GM19395 (cell line): ENCODE measurements at regions not wholly inside any gene's neighbourhood (a gene's known extent, or its start where the extent isn't known, plus 50 kb on each side); places are given as distances from the start of the nearest gene placed in this dataset.
A peak's percentile ranks its signal among the peaks of the same experiment; 100 is the strongest.
"Not testable (repeated sequence)": the region's sequence is repeated elsewhere in the genome, so short reads cannot be mapped to it uniquely, and the experiment has no call there.

Experiments used
- ATAC-seq: cut with Tn5 transposase; IDR thresholded peaks from one replicate; pipeline ENCODE4 v1.9.1; 2021; ENCODE audit warnings: mild to moderate bottlenecking, moderate library complexity; ENCODE audit not compliant: unreplicated experiment

DNA sequence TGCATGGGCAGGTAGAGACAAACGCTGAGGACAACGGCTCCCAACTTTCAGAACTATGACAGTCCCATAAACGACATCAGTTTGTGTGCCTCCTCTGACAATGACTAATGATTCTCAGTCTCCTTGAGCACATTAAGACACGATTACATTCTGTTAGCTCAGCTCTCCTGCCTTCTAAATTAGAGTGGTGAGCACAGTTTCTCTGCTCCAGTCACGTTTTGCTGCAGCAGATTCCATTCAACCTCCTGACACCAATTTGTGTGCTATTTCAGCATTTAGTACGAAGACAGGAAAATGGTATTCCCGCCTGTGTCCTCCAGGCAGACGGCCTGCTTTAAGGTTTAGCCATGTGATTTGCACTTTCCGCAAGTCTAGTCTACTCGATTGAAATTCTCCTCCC, 458.4 kb upstream of the CFAP20DC start:
- ATAC-seq, result no peak

DNA sequence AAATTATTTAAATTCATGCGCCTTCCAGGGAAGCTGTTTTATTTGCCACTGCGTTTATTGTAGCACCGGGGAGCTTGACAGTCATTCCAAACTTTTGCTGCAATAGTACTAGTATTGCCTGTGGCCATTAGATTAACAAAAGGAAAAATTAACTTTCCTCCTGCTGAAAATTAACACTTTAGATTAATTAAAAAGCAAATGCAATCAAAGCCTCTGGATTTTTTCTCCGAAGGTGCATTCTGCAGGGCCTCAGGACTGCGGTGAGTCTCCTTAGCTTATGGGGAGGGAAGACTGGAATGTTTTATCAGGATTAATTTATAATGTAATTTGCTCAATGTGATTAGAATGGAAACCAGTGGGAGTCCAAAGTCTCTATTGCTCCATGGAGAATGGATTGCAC, 456.4 kb upstream of the CFAP20DC start:
- no peak for ATAC-seq

DNA sequence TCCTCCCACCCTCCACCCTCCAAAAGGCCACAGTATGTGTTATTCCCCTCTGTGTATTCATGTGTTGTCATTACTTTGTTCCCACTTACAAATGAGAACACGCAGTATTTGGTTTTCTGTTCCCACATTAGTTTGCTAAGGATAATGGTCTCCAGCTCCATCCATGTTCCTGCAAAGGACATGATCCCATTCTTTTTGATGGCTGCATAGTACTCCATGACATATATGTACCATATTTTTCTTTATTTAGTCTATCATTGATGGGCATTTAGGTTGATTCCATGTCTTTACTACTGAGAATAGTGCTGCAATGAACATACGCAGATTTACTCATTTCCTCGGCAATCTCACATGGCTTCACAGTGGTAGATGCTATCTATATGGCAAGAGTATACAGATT, 453.6 kb upstream of the CFAP20DC start:
- no peak for ATAC-seq

DNA sequence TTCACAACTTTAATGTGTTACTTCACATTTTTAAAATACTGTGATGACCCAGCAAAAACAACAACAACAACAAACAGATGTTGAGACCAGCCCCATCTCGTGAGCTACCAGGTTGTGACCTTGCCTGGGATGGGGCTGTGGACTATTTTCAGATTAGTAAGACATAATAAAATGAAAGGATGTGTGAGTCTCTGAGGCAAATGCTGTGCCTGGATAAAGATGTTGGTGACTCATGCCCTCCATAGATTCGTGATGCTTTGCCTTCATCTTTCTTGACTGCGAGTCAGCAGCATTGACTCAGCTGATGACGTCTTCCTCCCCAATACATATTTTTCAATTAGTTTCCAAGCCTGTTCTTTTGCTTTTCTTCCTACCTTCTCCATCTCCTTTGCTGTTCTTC, 453.0 kb upstream of the CFAP20DC start:
- ATAC-seq, result no peak

DNA sequence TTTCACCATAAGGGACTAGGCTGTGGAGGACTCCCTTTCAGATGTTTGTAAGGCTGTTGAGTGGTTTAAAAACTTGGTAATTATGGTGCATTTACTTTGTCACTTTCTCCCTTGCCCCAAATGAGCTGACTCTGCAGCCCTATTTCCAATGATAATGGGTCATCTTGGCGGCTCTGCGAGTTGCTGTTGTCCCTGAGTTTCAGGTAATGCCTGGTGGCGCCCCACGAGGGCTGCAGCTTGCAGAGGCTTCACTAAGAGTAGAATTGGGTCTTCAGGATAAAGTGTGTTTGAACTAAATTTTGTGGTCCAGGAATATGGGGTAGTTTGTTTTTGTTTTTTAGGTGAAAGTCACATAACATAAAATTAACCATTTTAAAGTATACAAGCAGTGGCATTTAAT, 450.1 kb upstream of the CFAP20DC start:
- no peak for ATAC-seq

DNA sequence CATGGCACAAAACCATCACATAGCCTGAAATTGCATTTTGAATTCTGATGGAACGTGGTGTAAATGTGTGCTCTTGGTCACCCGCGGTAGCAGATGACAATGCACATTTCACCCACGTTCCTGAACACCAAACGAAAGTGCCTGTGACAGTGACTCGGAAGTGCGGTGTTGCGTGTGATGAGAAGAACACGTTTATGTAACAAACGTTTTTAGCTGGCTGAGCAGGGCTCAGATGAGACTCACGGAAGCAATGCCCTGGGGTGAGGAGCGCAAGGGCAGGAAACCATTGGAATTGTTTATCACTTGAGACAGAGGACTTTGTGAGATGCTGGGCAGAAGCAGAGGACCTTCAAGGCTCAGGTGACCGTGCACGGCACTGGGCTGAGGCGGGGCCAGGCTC, 449.2 kb upstream of the CFAP20DC start:
- ATAC-seq, result no peak

DNA sequence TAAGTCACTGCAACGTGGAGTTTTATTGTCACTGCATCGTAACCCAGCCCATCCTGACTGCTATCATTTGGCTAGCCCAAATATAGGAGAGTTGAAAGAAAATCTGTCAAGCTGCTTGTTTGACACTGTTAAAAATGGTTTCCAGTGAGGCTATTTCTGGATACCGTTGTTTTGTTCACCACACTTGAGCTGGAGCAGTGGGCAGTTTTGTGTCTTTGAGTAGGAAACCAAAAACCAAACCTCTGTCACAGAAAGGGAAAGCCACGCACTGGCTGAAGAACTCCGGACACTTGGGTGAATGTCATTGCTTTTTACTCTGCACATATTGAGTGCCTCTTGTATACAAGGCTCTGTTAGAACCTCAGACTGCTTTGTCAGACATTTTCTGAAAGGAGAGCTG, 446.4 kb upstream of the CFAP20DC start:
- ATAC-seq, result no peak

DNA sequence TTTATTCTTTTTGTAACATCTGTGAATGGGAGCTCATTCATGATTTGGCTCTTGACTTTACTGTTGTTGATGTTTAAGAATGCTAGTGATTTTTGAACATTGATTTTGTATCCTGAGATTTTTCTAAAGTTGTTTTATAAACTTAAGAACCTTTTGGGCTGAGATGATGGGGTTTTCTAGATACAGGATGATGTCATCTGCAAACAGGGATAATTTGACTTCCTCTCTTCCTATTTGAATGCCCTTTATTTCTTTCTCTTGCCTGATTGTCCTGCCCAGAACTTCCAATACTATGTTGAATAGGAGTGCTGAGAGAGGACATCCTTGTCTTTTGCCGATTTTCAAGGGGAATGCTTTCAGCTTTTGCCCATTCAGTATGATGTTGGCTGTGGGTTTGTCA, 445.1 kb upstream of the CFAP20DC start:
- not testable (repeated sequence) for ATAC-seq

DNA sequence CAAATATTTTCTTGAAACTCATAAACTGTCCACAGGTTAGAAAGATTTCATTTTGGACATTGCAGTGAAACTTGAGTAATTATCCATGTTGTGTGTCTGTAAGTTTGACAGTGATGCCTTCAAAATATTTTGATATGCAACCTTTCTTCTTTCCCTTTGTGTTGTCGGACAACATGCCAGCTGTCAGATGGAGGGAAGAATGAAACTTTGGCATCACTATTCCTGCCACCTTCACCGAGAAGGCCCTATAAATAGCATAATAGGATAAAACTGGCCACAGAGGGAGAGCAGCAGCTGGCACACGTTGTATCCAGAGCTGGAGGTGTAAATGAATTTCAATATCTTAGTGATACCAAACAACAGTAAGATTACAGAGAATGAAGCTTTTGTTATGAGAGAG, 436.7 kb upstream of the CFAP20DC start:
- ATAC-seq, result no peak

DNA sequence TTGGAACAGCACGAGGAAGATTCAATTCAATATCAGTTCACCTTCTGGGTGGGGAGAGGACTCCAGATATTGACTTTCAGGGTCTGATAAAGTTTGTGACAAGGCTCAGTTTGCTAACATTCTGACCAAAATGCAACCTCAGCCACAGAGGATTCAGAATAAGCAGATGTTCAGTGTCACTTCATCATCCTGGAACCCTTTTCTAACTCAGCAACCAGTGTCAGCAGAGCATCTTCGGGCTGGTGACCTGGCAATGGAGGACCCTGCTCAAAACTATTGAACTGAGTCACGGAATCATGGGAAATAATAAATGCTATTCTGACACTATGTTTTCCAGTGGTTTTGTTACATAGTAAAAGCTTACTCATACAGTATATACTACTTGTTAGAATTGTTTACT, 433.4 kb upstream of the CFAP20DC start:
- no peak for ATAC-seq

DNA sequence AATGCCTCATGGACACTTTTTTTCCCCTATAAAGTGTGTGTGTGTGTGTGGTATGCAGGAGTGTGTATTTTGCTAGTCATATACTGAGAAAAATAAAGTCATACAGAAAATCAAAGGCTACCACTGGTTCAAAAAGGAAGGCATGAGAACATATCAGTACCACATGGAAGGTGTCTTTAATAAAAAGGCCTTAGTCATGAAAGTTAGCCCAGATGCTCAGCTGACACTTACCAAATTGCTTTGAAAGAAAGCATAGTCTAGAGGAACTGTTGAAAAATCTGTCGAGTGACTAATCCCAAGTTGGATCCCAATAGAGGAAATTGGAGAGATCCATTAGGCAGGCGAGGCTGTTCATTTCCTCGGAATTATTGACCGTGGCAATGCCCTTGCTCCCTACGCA, 432.9 kb upstream of the CFAP20DC start:
- no peak for ATAC-seq

DNA sequence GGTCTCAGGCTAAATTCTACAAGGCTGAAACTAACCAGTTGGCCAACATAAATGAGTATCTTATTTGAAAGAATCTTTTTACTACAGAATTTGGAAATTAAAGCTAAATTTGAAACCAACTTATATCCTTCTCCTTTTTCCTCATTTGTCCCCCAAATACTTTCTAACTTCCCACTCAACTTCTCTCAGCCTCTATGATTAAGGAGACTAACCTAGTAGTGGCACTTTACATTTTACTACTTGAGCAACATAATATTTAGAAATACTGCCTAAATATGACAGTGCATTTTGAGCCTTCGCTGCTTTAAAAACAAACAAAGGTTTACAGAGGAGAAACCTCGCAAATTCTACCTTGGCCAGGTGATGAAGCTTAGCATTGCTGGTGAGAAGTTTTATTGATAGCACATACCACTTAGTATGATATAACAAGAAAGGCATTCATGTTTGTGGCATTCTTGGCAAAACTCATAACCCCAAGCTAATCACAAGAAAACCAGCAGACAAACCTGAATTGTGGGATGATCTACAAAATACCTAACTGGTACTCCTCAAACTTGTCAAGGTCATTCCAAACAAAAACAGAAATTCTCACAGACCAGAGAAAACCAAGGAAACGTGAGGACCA, 432.1 kb upstream of the CFAP20DC start:
- no peak for ATAC-seq

DNA sequence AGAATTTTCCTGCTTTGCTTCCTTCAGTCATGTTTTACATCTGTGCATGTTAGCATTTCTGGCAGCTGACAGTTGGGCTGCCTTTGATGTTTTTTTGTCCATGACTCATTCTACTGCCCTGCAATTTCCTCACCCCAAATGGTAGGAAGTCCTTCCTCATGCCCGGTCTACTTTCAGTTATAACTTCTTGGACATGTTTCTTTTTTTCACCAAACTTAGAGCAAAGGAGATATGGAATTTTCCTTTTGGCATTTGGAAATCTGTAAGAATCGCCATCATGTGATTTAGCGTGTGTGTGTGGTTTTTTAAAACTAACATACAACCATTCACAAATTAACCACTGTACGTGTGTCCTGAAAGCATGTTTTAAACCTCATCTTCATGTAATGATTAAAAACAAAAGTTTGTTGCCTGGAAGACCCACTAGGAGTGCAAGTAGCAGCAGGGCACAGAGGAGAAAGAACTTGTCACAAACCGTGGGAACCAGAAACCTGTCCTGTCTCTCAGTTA, 430.7 kb upstream of the CFAP20DC start:
- ATAC-seq, result peak; percentile 87

DNA sequence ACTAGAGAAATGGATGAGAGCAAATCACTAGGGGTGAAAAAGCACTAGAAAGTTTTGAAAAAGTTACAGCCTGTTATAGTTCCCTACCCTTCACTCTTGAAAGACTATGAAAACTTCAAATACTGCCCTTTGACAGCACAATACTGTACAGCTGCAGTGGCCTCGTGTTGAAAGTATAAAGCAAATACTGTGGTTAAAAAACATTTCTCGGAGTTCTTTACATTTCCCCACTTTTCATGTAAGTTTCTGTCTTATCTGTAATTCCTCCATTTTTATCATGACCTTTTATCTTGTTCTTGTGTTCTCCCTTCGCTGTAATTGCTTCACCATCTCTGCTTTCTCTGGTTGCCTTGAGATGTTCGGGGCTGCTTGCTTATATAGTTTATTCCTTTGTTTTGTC, 423.8 kb upstream of the CFAP20DC start:
- ATAC-seq, result peak; percentile 44

DNA sequence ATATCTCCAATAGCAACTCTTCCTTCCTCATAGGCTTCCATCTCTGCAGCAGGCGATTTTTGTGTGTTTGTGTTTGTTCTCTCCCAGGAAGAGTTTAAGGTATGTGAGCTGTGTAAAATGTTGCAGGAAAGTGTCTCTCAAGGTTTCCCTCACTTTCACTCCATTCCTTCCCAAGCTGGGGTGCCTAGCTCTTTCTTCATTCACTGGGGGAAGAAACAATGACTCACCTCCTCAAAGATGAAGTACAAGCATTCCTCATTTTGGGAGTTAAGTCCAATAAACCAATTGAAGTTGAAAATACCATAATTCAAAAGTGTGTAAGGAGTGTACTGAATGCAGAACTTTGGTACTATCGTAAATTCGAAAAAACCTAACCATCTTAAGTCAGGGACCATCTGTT, 422.7 kb upstream of the CFAP20DC start:
- no peak for ATAC-seq

DNA sequence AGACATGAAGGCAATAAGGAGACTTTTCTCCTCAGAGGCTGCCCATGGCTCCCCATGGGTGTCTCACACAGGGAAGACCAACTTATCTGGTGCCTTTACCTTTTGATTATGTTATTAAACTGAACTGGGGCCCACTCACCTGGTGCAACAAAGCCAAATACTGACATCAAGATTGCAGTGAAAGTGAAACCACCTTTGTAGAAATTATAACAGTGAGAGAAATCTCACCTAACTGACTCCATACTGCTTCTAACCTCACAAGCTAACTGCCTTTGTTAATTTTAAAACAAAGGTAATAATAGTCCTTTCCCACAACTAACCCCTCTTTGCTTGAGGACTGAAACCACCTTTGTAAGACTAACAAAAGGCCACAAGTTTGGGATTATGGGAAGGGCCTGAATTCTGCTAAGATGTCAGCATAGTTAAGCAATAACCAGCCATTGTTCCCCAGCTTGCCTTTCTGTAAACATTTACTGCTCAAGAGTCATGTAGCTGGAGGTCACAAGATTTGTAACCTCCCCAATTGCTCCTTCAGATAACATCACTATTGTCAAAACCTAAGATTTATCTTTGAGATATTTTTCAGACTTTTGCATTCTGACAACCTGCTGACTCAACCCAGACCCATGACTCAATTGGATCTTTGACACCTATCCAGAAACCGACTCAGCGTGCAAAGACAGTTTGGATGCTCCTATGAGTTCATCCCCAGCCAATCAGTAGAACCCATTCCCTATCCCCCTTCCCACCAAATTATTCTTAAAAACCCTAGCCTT, 420.3 kb upstream of the CFAP20DC start:
- ATAC-seq, result no peak

DNA sequence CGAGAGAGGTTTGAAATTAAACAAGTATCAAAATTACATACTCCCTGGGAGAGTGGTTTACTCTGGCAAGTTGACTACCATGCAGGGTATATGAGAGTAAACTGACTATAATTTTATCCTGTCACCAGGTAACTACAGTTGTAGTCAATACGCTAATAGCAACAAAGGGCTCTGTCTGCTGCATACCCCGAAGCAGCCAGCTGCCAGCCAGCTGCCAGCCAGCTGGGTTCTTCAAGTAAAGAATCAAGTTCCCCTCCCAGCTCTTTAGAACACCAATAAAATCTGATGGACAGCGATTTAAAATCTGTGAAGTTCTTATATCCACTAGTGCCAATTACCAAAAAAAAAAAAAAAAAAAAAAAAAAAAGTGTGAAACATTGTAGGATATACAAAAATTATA, 417.7 kb upstream of the CFAP20DC start:
- no peak for ATAC-seq

DNA sequence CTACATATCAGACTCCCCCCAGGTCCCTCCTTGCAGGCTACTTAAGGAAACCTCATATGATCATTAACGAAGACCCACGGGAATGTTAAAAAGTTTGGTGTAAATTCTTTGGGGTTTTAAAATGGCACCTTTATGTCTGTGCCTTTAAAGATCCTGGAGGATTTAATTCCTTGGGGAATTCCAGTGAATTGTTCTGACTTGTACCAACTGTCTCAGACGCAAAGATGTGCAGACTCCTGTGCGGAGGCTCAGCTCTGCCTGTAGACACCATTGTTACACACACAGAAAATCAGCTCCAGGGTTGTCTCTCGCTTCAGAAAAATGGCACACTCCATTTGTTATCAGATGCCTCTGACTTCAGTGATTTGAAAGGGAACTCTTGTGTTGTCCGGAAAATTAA, 414.4 kb upstream of the CFAP20DC start:
- no peak for ATAC-seq

DNA sequence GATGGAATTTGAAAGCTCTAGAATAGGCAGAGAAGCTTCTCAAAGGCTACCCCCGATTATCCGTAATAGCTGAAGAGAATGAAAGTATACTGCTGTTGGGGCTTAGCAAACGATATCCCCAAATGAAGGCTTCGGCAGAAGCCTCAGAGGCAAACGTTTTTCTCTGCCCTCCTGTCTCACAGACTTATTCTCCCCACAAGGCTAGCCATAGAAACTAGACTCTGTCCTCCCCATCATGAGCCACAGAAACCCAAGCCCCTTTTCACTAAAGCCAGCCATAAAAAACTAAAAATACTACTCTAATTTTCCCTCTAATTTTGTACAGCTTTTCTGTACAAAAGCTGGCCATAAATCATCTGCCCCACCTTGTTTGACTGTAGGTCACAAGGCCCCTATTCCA, 413.4 kb upstream of the CFAP20DC start:
- no peak for ATAC-seq

DNA sequence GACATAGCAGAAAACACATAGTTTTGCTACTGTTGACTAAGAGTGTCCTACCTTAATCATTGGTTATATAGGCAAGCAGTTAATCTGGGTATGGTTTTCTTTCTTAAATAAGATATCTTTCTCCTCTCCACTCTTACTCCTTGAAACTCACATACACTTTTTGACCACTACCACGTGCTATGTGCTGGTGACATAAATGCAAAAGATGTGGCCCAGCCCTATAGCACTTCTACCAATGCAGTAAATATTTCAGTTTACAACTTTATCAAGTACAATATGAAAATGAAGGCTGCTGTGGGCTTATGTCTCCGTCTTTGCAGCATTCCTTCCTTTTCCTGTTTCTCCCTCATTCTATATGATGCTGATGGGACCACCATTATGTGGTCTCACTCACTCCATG, 410.2 kb upstream of the CFAP20DC start:
- ATAC-seq, result no peak

DNA sequence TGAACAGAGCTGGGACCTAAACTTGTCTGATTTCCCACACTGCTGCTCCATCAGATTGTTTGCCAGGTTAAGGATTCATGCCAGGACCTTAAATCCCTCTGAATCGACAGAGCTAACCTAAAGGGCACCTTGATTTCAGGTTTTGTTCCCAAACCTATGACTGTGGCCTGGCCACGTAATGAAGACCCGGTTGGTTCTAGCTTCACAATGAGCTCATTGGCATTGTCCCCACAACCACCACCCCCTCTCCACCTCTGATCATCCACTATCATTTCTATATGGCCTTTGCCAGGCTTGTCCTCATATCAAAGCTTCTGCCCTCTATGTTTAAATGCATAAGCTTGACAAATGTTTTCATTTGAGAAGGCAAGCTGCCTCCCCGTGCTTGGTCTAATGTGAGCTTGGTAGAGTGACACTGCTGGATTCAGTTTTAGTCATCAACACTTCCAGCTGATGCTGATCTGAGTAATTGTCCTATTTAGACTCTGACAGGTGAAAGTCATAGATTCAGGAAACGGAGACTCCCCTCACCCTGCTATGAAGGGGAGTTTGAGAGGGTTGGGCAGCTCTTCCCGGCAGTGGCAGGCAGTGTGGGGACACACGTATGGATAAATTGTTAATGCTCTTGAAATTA, 407.1 kb upstream of the CFAP20DC start:
- ATAC-seq, result peak; percentile 99
